ENCODE measurements at regions not wholly inside any gene's neighbourhood (a gene's known extent, or its start where the extent isn't known, plus 50 kb on each side); places are given as distances from the start of the nearest gene placed in this dataset.

DNA sequence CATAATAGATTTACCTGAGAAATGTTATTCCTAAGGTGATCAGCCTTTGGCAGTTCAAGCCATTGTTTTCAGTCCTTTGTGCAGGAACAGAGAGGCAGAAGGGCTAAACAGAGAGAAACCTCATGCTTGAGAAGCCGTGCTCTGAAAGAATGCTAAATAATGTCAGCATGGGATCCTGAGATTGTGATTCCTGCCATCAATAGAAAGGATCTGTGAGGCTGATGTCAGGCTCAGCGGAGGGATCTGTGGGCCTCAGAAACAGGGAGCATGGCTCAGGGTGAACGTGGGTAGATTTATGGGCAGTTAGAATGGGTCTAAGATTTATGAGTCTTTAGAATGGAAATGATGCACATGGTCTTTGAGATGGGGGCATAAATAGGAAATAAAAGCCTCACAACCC is 439.2 kb upstream of the IGFBP3 start:
- TF ChIP-seq, protein P1, sequence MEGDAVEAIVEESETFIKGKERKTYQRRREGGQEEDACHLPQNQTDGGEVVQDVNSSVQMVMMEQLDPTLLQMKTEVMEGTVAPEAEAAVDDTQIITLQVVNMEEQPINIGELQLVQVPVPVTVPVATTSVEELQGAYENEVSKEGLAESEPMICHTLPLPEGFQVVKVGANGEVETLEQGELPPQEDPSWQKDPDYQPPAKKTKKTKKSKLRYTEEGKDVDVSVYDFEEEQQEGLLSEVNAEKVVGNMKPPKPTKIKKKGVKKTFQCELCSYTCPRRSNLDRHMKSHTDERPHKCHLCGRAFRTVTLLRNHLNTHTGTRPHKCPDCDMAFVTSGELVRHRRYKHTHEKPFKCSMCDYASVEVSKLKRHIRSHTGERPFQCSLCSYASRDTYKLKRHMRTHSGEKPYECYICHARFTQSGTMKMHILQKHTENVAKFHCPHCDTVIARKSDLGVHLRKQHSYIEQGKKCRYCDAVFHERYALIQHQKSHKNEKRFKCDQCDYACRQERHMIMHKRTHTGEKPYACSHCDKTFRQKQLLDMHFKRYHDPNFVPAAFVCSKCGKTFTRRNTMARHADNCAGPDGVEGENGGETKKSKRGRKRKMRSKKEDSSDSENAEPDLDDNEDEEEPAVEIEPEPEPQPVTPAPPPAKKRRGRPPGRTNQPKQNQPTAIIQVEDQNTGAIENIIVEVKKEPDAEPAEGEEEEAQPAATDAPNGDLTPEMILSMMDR (IDR thresholded peaks at IDR 0.05): no peak
- TF ChIP-seq POLR2A (IDR thresholded peaks at IDR 0.05) (no peak), POLR2AphosphoS5 (IDR thresholded peaks at IDR 0.05; ENCODE audit: insufficient read depth in 1 of 2, low read depth in 1 of 2) (no peak)
